Activated naive CD8-positive, alpha-beta T cell treated with anti-CD3 and anti-CD28 coated beads for 36 hours (primary cell): ENCODE measurements at regions not wholly inside any gene's neighbourhood (a gene's known extent, or its start where the extent isn't known, plus 50 kb on each side); places are given as distances from the start of the nearest gene placed in this dataset.
"Not testable (repeated sequence)": the region's sequence is repeated elsewhere in the genome, so short reads cannot be mapped to it uniquely, and the experiment has no call there.

ENCODE experiments used
- DNase-seq: peaks from one replicate; pipeline ENCODE4 v3.0.0; 2021
- H3K27ac Mint-ChIP-seq: one replicate; pipeline ENCODE4 v1.8.0; 2022; ENCODE audit warnings: mild to moderate bottlenecking, moderate library complexity, mixed read lengths
- H3K27me3 Mint-ChIP-seq: one replicate; pipeline ENCODE4 v1.8.0; 2022; ENCODE audit warnings: mild to moderate bottlenecking, mixed read lengths
- H3K36me3 Mint-ChIP-seq: one replicate; pipeline ENCODE4 v1.8.0; 2021; ENCODE audit warnings: mild to moderate bottlenecking, mixed read lengths
- H3K4me1 Mint-ChIP-seq: one replicate; pipeline ENCODE4 v1.8.0; 2021; ENCODE audit warnings: mixed read lengths
- H3K4me3 Mint-ChIP-seq: one replicate; pipeline ENCODE4 v1.8.0; 2022; ENCODE audit warnings: mild to moderate bottlenecking, moderate library complexity, mixed read lengths
- H3K9me3 Mint-ChIP-seq: one replicate; pipeline ENCODE4 v1.8.0; 2022; ENCODE audit warnings: mixed read lengths

- Mint-ChIP-seq H3K9me3 (peaks cover 6% of the 10 kb centered on the region), H3K27ac (no peak overlapping the region), H3K27me3 (peaks cover 6% of the 10 kb centered on the region), H3K36me3 (peaks cover 1% of the 10 kb centered on the region), H3K4me1 (no peaks in the 10 kb centered on the region), H3K4me3 (no peak overlapping the region)
- no peak for DNase-seq
Observed at GRCh38 chr10:44263771-44264170, 121.1 kb downstream of the CXCL12 start.

DNA sequence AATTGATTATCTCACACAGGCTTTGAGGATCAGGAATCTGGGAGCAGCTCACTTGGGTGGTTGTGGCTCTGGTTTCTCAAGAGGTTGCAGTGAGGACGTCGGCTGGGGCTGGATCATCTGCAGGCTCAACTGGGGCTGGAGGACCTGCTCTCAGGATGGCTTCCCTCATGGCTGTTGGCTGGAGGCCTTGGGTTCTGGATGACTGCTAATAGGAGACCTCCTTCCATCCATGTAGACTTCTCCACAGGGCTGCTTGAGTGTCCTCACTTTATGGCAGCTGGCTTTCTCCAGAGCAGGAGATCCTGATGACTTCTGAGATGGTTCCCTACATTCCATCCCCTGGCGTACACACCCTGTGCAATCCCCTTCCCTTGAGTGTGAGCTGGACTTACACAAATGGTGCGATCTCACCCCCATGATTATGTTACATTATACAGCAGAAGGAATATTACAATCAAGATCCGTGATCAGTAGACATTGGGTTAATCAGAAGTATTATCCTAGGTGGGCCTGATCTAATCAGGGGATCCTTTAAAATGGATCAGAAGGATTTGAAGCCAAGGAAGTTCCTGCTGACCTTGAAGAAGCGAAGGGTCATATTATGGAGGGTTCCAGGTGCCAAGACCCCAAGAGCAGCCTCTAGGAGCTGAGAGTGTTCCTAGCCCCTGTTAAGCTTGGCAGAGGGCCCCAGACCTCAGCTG, 122.2 kb downstream of the CXCL12 start:
- peaks cover 6% of the 10 kb centered on the region for H3K27me3 Mint-ChIP-seq
- no peaks in the 10 kb centered on the region for H3K4me1 Mint-ChIP-seq
- peaks cover 1% of the 10 kb centered on the region for H3K36me3 Mint-ChIP-seq
- no peak overlapping the region for H3K4me3 Mint-ChIP-seq
- H3K9me3 Mint-ChIP-seq = peaks cover under 1% of the 10 kb centered on the region
- H3K27ac Mint-ChIP-seq = no peak overlapping the region
- DNase-seq = no peak

DNA sequence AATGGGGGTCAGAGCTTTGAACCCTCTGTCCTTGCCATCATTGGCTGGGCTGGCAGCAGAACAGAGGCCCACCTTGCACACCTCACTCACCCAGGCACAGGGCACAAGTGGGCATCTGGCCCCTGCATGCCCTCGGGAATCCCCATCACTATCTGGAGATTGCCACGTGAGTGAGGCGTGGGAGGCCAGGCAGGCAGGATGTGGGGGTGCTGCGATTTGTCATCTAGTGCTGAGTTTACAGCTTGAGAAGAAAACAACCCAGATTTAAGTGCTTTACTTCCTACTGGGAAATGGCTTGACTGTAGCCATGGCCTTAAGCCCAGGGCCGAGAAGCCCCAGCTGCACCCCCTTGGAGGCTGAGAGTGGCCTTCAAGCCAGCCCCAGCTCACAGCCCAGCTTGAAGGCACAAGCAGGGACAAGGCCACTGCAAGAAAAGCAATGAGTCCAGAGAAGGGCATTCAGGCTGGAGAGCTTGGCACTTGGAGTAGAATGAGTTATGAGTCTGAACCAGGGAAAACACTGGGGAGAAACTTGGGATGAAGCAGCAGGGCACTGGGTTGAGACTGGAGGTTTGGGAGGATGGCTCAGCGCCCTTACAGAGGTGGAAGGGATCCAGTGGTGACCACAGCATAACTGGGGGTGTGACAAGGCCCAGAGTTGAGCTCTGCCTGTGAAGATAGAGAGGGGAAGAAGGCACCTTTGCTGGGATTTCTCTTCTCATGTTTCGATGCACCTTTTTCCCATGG, 123.0 kb downstream of the CXCL12 start:
- Mint-ChIP-seq H3K9me3 (no peaks in the 10 kb centered on the region), H3K4me1 (no peaks in the 10 kb centered on the region), H3K27me3 (peaks cover 6% of the 10 kb centered on the region), H3K27ac (no peak overlapping the region), H3K4me3 (no peak overlapping the region), H3K36me3 (no peaks in the 10 kb centered on the region)
- DNase-seq = no peak

DNA sequence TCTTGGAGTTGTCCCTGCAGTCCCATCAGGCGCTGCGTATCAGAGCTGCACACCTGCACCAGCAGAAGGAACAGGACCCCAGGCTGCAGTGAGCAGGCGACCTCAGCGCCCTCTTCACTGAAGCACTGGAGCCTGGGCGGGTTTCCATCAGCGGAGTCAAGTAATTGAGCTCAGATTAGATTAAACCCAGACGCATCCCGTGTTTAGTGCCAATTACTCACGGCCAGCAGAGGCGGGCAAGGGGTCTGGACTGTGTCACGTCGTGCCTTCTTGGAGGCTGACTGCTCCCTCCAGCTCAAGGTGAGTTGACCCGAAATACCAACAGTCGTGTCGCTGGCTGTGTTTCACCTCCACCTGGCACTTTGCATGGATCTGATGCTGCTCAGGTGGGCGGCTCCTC, 123.6 kb downstream of the CXCL12 start:
- H3K4me1 Mint-ChIP-seq = no peaks in the 10 kb centered on the region
- H3K27me3 Mint-ChIP-seq = no peaks in the 10 kb centered on the region
- H3K36me3 Mint-ChIP-seq = no peaks in the 10 kb centered on the region
- H3K27ac Mint-ChIP-seq = no peak overlapping the region
- no peak overlapping the region for H3K4me3 Mint-ChIP-seq
- DNase-seq = no peak
- no peaks in the 10 kb centered on the region for H3K9me3 Mint-ChIP-seq

DNA sequence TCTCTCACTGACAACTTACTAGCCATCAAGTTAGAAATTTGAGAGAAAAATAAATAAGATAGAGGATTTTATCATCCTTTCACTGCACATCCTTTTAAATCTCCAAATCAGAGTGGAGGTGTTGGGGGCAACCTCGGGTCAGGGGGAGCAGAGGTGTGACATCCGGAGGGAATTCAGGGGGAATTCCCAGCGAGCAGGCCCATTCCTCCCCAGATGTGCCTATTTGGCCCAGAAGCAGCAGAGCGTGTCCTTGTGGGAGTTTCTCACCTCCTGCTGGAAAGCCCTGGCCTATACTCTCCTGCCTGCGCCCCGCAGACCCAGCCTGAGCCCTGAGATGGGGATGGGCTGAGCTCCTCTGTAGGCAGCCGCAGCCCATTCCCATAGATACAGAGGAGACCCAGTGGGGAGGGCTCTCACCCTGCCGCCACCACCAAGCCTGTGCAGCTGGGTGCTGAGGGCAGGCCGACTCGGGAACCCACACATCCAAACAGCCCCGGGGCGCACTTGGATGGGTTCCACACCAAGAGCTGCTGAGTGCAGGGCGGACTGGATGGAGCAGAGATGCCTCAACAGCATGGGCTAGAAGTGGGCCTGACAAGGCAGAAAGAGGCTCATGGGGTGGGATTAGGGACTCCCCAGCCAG, 124.5 kb downstream of the CXCL12 start:
- no peak overlapping the region for H3K27ac Mint-ChIP-seq
- no peaks in the 10 kb centered on the region for H3K27me3 Mint-ChIP-seq
- no peaks in the 10 kb centered on the region for H3K36me3 Mint-ChIP-seq
- no peaks in the 10 kb centered on the region for H3K9me3 Mint-ChIP-seq
- DNase-seq = no peak
- H3K4me1 Mint-ChIP-seq = no peaks in the 10 kb centered on the region
- no peak overlapping the region for H3K4me3 Mint-ChIP-seq

DNA sequence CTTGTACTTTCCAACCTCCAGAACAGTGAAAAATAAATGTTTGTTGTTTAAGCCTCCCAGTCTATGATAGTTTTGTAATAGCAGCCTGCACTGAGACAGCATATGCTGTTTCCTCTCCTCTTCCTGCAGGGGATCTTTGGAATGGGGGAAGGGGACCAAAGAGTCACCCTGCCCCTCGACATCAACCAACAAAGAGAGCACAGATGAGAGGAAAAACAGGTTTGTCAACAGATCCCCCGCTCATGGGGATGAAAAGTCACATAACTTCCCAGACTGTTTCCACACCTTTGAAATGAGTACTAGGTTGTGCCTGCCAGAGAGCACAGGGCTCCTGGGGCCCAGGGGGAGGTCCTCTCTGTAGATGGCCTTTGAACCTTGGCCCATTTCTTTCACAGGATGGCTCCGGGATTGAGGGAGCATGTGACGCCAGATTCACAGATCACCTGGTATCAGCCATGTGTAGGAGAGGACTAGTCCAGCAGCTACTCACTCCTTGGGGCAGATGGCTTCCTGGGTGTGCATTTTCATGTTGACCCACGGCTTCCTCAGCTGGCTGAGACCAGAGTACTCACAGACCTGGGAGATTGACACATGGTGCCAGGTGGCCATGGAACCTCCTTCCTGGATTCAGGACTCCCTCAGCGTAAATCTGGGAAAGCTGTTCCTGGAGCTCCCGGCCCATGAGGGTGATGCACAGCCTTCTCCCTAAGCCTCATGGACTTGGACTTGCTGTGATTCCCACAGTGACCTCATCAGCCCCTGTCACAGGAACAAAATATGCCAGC, 125.6 kb downstream of the CXCL12 start:
- H3K4me1 Mint-ChIP-seq = no peaks in the 10 kb centered on the region
- no peak overlapping the region for H3K27ac Mint-ChIP-seq
- H3K36me3 Mint-ChIP-seq = no peaks in the 10 kb centered on the region
- H3K9me3 Mint-ChIP-seq = no peaks in the 10 kb centered on the region
- H3K4me3 Mint-ChIP-seq = no peak overlapping the region
- no peaks in the 10 kb centered on the region for H3K27me3 Mint-ChIP-seq
- DNase-seq = no peak

DNA sequence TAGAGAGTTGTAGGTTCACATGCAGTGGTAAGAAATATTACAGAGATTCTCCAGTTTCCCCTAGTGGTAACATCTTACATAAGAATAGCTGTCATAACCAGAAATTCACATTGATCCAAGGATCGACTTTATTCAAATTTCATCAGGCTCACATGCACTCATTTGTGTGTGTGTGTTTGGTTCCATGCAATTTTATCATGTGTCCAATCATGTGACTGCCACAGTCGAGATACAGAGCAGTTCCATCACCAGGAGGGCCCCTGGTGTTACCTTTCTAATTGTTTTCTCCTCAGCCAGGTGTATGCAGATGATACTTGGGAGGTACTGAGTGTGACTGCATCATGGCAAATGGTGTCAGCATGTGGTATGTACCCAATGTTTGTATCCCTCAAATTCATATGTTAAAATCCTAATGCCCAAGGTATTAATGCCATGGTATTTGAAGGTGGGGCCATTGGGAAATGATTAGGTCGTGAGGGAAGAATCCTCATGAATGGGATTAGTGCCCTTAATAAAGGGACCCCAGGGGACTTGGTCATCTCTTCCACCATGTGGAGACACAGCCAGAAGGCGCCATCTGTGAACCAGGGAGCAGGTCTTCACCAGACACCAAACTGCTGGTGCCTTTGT, 126.3 kb downstream of the CXCL12 start:
- no peaks in the 10 kb centered on the region for H3K4me1 Mint-ChIP-seq
- H3K27me3 Mint-ChIP-seq = peaks cover 4% of the 10 kb centered on the region
- no peak for DNase-seq
- H3K9me3 Mint-ChIP-seq = no peaks in the 10 kb centered on the region
- H3K4me3 Mint-ChIP-seq = no peak overlapping the region
- H3K27ac Mint-ChIP-seq = no peak overlapping the region
- H3K36me3 Mint-ChIP-seq = no peaks in the 10 kb centered on the region

- no peak for DNase-seq
- no peaks in the 10 kb centered on the region for H3K36me3 Mint-ChIP-seq
- peaks cover 9% of the 10 kb centered on the region for H3K27me3 Mint-ChIP-seq
- no peaks in the 10 kb centered on the region for H3K4me1 Mint-ChIP-seq
- H3K9me3 Mint-ChIP-seq = no peaks in the 10 kb centered on the region
- no peak overlapping the region for H3K27ac Mint-ChIP-seq
- no peak overlapping the region for H3K4me3 Mint-ChIP-seq
Observed at GRCh38 chr10:44258019-44258418, 126.9 kb downstream of the CXCL12 start.

DNA sequence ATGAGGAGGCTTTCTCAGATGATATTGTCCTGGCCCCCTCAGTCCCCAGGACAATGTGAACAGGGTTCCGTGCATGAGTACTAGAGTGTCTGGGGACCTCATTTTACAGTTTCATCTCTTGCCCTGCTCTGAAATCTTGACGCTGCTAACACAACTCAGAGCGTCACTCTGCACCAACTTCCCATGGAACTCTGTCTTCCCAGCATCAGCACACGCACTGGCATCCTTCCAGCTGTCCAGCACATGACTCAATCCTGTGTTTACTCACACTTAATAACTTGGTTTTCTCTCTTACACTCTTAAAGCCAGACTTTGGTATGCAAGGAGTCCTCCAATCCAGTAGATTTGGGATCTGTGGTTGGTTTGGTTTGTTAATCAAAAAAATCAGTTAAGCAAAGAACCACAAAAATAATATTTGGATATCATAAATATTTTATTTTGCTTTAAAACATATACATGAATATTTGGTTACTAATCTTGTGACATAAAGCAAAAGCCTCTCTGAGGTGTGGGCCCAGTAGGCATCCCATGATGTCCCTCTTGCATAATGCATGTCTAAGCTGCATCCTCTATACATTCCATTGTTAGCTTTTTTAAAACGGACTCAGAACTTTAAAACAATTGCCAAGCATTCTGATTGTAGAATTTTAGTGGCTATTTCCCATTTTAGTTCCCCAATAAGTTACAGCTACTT, 131.0 kb downstream of the CXCL12 start:
- no peak for DNase-seq
- Mint-ChIP-seq H3K27ac (no peak overlapping the region), H3K9me3 (no peaks in the 10 kb centered on the region), H3K36me3 (no peaks in the 10 kb centered on the region), H3K27me3 (peaks cover 13% of the 10 kb centered on the region), H3K4me1 (no peaks in the 10 kb centered on the region), H3K4me3 (no peak overlapping the region)

GRCh38 chr10:44252631-44253030, 132.3 kb downstream of the CXCL12 start:
- not testable (repeated sequence) for H3K27ac Mint-ChIP-seq, DNase-seq, H3K4me3 Mint-ChIP-seq, H3K9me3 Mint-ChIP-seq, H3K4me1 Mint-ChIP-seq, H3K36me3 Mint-ChIP-seq
- H3K27me3 Mint-ChIP-seq = peaks cover 16% of the 10 kb centered on the region

DNA sequence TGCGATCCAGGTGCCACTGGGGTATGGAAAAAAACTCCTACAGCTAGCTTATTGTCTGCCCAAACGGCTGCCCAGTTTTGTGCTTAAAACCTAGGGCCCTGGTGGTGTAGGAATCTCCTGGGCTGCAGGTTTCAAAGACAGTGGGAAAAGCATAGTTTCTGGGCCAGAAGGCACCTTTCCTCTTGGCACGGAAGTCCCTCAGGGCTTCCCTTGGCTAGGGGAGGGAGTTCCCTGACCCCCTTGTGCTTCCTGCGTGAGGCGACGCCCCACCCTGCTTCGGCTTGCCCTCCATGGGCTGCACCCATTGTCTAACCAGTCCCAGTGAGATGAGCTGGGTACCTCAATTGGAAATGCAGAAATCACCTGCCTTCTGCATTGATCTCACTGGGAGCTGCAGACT, 135.0 kb downstream of the CXCL12 start:
- not testable (repeated sequence) for H3K27ac Mint-ChIP-seq, H3K36me3 Mint-ChIP-seq, H3K9me3 Mint-ChIP-seq, DNase-seq, H3K4me3 Mint-ChIP-seq, H3K4me1 Mint-ChIP-seq
- H3K27me3 Mint-ChIP-seq = peaks cover 16% of the 10 kb centered on the region

DNA sequence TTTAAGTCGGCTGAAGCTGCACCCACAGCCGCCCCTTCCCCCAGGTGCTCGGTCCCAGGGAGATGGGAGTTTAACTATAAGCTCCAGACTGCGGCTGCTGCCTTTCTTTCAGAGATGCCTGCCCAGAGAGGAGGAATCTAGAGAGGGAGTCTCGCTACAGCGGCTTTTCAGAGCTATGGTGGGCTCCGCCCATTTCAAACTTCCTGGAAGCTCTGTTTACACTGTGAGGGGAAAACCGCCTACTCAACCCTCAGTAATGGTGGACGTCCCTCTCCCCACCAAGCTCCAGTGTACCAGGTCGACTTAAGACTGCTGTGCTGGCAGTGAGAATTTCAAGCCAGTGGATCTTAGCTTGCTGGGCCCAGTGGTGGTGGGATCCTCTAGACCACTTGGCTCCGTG, 135.4 kb downstream of the CXCL12 start:
- no peak for DNase-seq
- Mint-ChIP-seq H3K9me3 (peaks cover 6% of the 10 kb centered on the region), H3K27me3 (peaks cover 16% of the 10 kb centered on the region)

GRCh38 chr10:44246700-44247099, 138.2 kb downstream of the CXCL12 start:
- H3K4me1 Mint-ChIP-seq, H3K36me3 Mint-ChIP-seq, H3K27me3 Mint-ChIP-seq, H3K27ac Mint-ChIP-seq, H3K9me3 Mint-ChIP-seq, DNase-seq, H3K4me3 Mint-ChIP-seq: not testable (repeated sequence)

More for the DNA sequence above, 135.4 kb downstream of the CXCL12 start:
- Mint-ChIP-seq H3K4me1 (no peaks in the 10 kb centered on the region), H3K27ac (no peak overlapping the region), H3K36me3 (no peaks in the 10 kb centered on the region), H3K4me3 (no peak overlapping the region)

- H3K4me3 Mint-ChIP-seq, H3K36me3 Mint-ChIP-seq, H3K27me3 Mint-ChIP-seq, H3K4me1 Mint-ChIP-seq, H3K27ac Mint-ChIP-seq, H3K9me3 Mint-ChIP-seq, DNase-seq: not testable (repeated sequence)
Observed at GRCh38 chr10:44246287-44246686, 138.6 kb downstream of the CXCL12 start.
